ENCODE measurements at regions not wholly inside any gene's neighbourhood (a gene's known extent, or its start where the extent isn't known, plus 50 kb on each side); places are given as distances from the start of the nearest gene placed in this dataset.

DNA sequence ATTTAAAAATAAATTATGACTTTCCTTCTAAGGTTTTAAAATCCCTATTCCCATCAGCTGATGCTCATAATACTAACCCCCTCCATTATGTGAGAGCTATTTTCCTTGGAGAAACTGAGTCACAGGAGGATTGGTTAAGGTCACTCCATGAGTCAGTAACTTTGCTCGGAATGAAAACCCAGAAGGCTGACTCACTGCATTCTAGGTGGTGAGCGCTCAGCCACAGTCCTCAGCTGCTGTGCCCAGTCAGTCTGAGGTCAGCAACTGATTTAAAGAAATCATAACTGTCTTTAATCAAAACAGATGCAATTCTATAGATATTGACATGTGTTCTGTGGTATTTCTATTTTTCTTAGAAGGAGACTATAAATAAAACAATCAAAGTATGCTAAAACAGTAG, 359.2 kb downstream of the GJA1 start:
- TF ChIP-seq, protein P1, sequence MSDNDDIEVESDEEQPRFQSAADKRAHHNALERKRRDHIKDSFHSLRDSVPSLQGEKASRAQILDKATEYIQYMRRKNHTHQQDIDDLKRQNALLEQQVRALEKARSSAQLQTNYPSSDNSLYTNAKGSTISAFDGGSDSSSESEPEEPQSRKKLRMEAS (IDR thresholded peaks at IDR 0.05): no peak
- TF ChIP-seq TAF1 (IDR thresholded peaks at IDR 0.05; ENCODE audit: low read depth) (no peak), RAD21 (IDR thresholded peaks at IDR 0.05; ENCODE audit: low read depth) (no peak), ZBTB7A (IDR thresholded peaks at IDR 0.05; ENCODE audit: low read depth) (no peak), TEAD4 (IDR thresholded peaks at IDR 0.05) (no peak), EP300 (IDR thresholded peaks at IDR 0.05; ENCODE audit: borderline replicate concordance) (no peak), CEBPB (IDR thresholded peaks at IDR 0.05) (no peak), CREB1 (IDR thresholded peaks at IDR 0.05; ENCODE audit: low read depth) (no peak), FOXM1 (IDR thresholded peaks at IDR 0.05; ENCODE audit: borderline replicate concordance, low read depth) (no peak)
- TF ChIP-seq, protein P2, sequence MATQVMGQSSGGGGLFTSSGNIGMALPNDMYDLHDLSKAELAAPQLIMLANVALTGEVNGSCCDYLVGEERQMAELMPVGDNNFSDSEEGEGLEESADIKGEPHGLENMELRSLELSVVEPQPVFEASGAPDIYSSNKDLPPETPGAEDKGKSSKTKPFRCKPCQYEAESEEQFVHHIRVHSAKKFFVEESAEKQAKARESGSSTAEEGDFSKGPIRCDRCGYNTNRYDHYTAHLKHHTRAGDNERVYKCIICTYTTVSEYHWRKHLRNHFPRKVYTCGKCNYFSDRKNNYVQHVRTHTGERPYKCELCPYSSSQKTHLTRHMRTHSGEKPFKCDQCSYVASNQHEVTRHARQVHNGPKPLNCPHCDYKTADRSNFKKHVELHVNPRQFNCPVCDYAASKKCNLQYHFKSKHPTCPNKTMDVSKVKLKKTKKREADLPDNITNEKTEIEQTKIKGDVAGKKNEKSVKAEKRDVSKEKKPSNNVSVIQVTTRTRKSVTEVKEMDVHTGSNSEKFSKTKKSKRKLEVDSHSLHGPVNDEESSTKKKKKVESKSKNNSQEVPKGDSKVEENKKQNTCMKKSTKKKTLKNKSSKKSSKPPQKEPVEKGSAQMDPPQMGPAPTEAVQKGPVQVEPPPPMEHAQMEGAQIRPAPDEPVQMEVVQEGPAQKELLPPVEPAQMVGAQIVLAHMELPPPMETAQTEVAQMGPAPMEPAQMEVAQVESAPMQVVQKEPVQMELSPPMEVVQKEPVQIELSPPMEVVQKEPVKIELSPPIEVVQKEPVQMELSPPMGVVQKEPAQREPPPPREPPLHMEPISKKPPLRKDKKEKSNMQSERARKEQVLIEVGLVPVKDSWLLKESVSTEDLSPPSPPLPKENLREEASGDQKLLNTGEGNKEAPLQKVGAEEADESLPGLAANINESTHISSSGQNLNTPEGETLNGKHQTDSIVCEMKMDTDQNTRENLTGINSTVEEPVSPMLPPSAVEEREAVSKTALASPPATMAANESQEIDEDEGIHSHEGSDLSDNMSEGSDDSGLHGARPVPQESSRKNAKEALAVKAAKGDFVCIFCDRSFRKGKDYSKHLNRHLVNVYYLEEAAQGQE (IDR thresholded peaks at IDR 0.05; ENCODE audit: low read depth): no peak

All from Ishikawa (cell line).